Muscle of leg (tissue), 3 donors: ENCODE measurements at regions not wholly inside any gene's neighbourhood (a gene's known extent, or its start where the extent isn't known, plus 50 kb on each side); places are given as distances from the start of the nearest gene placed in this dataset.

Experiments
- DNase-seq: peaks from one replicate; pipeline ENCODE4 v3.0.0; 2013
- H3K27ac ChIP-seq: one replicate; pipeline ENCODE4 v1.5.1; 2013; ENCODE audit warnings: mild to moderate bottlenecking, low read length, control low read depth
- H3K27me3 ChIP-seq: one replicate; pipeline ENCODE4 v1.6.1; 2013; ENCODE audit warnings: low read length; ENCODE audit not compliant: control insufficient read depth, insufficient read depth
- H3K36me3 ChIP-seq: one replicate; pipeline ENCODE4 v1.6.1; 2013; ENCODE audit warnings: low read length; ENCODE audit not compliant: control insufficient read depth, insufficient read depth
- H3K4me1 ChIP-seq: one replicate; pipeline ENCODE4 v1.6.1; 2013; ENCODE audit warnings: low read length; ENCODE audit not compliant: control insufficient read depth, insufficient read depth
- H3K4me3 ChIP-seq: one replicate; pipeline ENCODE4 v1.5.1; 2013; ENCODE audit warnings: low read length, control low read depth
- H3K9me3 ChIP-seq: replicated peaks from 2 replicates; pipeline ENCODE4 v1.6.1; 2013; ENCODE audit warnings: low read depth, low read length; ENCODE audit not compliant: control insufficient read depth
- WGBS: methylation state at CpG from one replicate; pipeline ENCODE4 v1.1.5; 2013; ENCODE audit warnings: missing lambda C conversion rate; ENCODE audit not compliant: insufficient coverage; 5-methylcytosine and 5-hydroxymethylcytosine counted together

GRCh38 chr4:157999723-158000122, 173.1 kb downstream of the GASK1B start:
- no CpG with 5 or more reads among the region's 1 CpG for WGBS
- Histone ChIP-seq H3K27me3 (no peaks in the 10 kb centered on the region), H3K36me3 (no peaks in the 10 kb centered on the region), H3K4me3 (no peak overlapping the region), H3K4me1 (no peaks in the 10 kb centered on the region), H3K9me3 (no peaks in the 10 kb centered on the region), H3K27ac (no peak overlapping the region)
- no peak for DNase-seq

- H3K9me3 ChIP-seq = no peaks in the 10 kb centered on the region
- no peak overlapping the region for H3K27ac ChIP-seq
- WGBS = no CpG with 5 or more reads among the region's 1 CpG
- H3K36me3 ChIP-seq = no peaks in the 10 kb centered on the region
- H3K4me3 ChIP-seq = no peak overlapping the region
- no peak for DNase-seq
- no peaks in the 10 kb centered on the region for H3K4me1 ChIP-seq
- H3K27me3 ChIP-seq = no peaks in the 10 kb centered on the region
Observed at GRCh38 chr4:157997296-157997695, 175.5 kb downstream of the GASK1B start.

- Histone ChIP-seq H3K9me3 (no peaks in the 10 kb centered on the region), H3K27me3 (no peaks in the 10 kb centered on the region), H3K27ac (no peak overlapping the region), H3K4me1 (no peaks in the 10 kb centered on the region), H3K4me3 (no peak overlapping the region), H3K36me3 (no peaks in the 10 kb centered on the region)
- WGBS = 54% methylated on average over 4 of the region's 6 CpGs
- no peak for DNase-seq
Observed at GRCh38 chr4:157996061-157997028, 176.5 kb downstream of the GASK1B start.

- Histone ChIP-seq H3K27me3 (no peaks in the 10 kb centered on the region), H3K27ac (no peak overlapping the region)
- WGBS = no CpG with 5 or more reads among the region's 6 CpGs
Observed at GRCh38 chr4:157994863-157995262, 178.0 kb downstream of the GASK1B start.

GRCh38 chr4:157992948-157993839, 179.6 kb downstream of the GASK1B start:
- Histone ChIP-seq H3K4me1 (no peaks in the 10 kb centered on the region), H3K36me3 (no peaks in the 10 kb centered on the region), H3K9me3 (no peaks in the 10 kb centered on the region), H3K4me3 (no peak overlapping the region), H3K27ac (peak overlapping the region; percentile 76), H3K27me3 (no peaks in the 10 kb centered on the region)
- DNase-seq = no peak
- no CpG with 5 or more reads among the region's 4 CpGs for WGBS

More at GRCh38 chr4:157994863-157995262, 178.0 kb downstream of the GASK1B start:
- no peaks in the 10 kb centered on the region for H3K4me1 ChIP-seq
- H3K36me3 ChIP-seq = no peaks in the 10 kb centered on the region
- H3K4me3 ChIP-seq = no peak overlapping the region
- no peaks in the 10 kb centered on the region for H3K9me3 ChIP-seq
- DNase-seq = no peak

- 0% methylated on average over 2 of the region's 6 CpGs for WGBS
- Histone ChIP-seq H3K27me3 (no peaks in the 10 kb centered on the region), H3K9me3 (no peaks in the 10 kb centered on the region), H3K4me1 (no peaks in the 10 kb centered on the region), H3K4me3 (peak overlapping the region; percentile 21), H3K27ac (peak overlapping the region; percentile 76), H3K36me3 (no peaks in the 10 kb centered on the region)
- peak; percentile 90 for DNase-seq
Observed at GRCh38 chr4:157992038-157992705, 180.7 kb downstream of the GASK1B start.

- H3K27ac ChIP-seq = no peak overlapping the region
- no peaks in the 10 kb centered on the region for H3K4me1 ChIP-seq
- no peaks in the 10 kb centered on the region for H3K36me3 ChIP-seq
- no peak overlapping the region for H3K4me3 ChIP-seq
- no CpG with 5 or more reads among the region's 2 CpGs for WGBS
- no peak for DNase-seq
- H3K9me3 ChIP-seq = no peaks in the 10 kb centered on the region
- H3K27me3 ChIP-seq = no peaks in the 10 kb centered on the region
Observed at GRCh38 chr4:157988641-157989040, 184.2 kb downstream of the GASK1B start.

- no peak overlapping the region for H3K27ac ChIP-seq
- H3K4me1 ChIP-seq = no peaks in the 10 kb centered on the region
- H3K9me3 ChIP-seq = no peaks in the 10 kb centered on the region
- no peak overlapping the region for H3K4me3 ChIP-seq
- no peaks in the 10 kb centered on the region for H3K27me3 ChIP-seq
- H3K36me3 ChIP-seq = no peaks in the 10 kb centered on the region
- no peak for DNase-seq
- no CpG with 5 or more reads among the region's 4 CpGs for whole genome bisulfite sequencing
Observed at GRCh38 chr4:157984285-157984911, 188.4 kb downstream of the GASK1B start.

GRCh38 chr4:157983300-157983699, 189.5 kb downstream of the GASK1B start:
- no peaks in the 10 kb centered on the region for H3K27me3 ChIP-seq
- WGBS = 69% methylated on average over 5 of the region's 6 CpGs
- H3K4me3 ChIP-seq = no peak overlapping the region
- no peaks in the 10 kb centered on the region for H3K9me3 ChIP-seq
- no peak overlapping the region for H3K27ac ChIP-seq
- no peaks in the 10 kb centered on the region for H3K4me1 ChIP-seq
- no peak for DNase-seq
- H3K36me3 ChIP-seq = no peaks in the 10 kb centered on the region
